Left ventricle myocardium inferior (tissue), 1 donor: ENCODE measurements at regions not wholly inside any gene's neighbourhood (a gene's known extent, or its start where the extent isn't known, plus 50 kb on each side); places are given as distances from the start of the nearest gene placed in this dataset.

Experiments used
- DNase-seq: peaks from one replicate; pipeline ENCODE4 v3.0.0-alpha.2; 2020
- H3K27ac ChIP-seq: fragments of 200-600 bp; replicated peaks from 2 replicates; pipeline ENCODE4 v1.8.0; 2021
- H3K27me3 ChIP-seq: fragments of 200-600 bp; 2 replicates; pipeline ENCODE4 v1.8.0; 2021; ENCODE audit warnings: low read depth
- H3K36me3 ChIP-seq: fragments of 200-600 bp; 2 replicates; pipeline ENCODE4 v1.8.0; 2021
- H3K4me1 ChIP-seq: fragments of 200-600 bp; 2 replicates; pipeline ENCODE4 v1.8.0; 2021
- H3K4me3 ChIP-seq: fragments of 200-600 bp; 2 replicates; pipeline ENCODE4 v1.8.0; 2021; ENCODE audit warnings: mild to moderate bottlenecking, moderate library complexity
- H3K9me3 ChIP-seq: fragments of 200-600 bp; replicated peaks from 2 replicates; pipeline ENCODE4 v1.8.0; 2021
- CTCF ChIP-seq: fragments of 200-600 bp; IDR thresholded peaks from 2 replicates; pipeline ENCODE4 v1.8.0; 2021; ENCODE audit warnings: antibody characterized with exemption, mild to moderate bottlenecking, borderline replicate concordance
- intact Hi-C: fragments of 100-400 bp; cut with micrococcal nuclease; formaldehyde crosslinking; loops from one replicate; pipeline ENCODE4 v1.11.0; 2022
- donor health status: DM: no; HTN: yes; CAD: no; lungs with severe emphysema.

GRCh38 chr3:34292605-34293300 is 494.3 kb downstream of the PDCD6IP start:
- no peaks in the 10 kb centered on the region for H3K9me3 ChIP-seq
- H3K27ac ChIP-seq: no peak overlapping the region
- H3K36me3 ChIP-seq: no peaks in the 10 kb centered on the region
- no peak for DNase-seq
- no peaks in the 10 kb centered on the region for H3K4me1 ChIP-seq
- TF ChIP-seq CTCF: no peak
- intact Hi-C loops: no loop called here
- no peaks in the 10 kb centered on the region for H3K27me3 ChIP-seq
- H3K4me3 ChIP-seq: no peak overlapping the region

- Histone ChIP-seq H3K4me1 (no peaks in the 10 kb centered on the region), H3K4me3 (no peak overlapping the region), H3K9me3 (no peaks in the 10 kb centered on the region), H3K36me3 (no peaks in the 10 kb centered on the region), H3K27me3 (no peaks in the 10 kb centered on the region), H3K27ac (no peak overlapping the region)
- intact Hi-C loops: no loop called here
- DNase-seq: no peak
- no peak for TF ChIP-seq CTCF
Observed at GRCh38 chr3:34294240-34294639, 495.8 kb downstream of the PDCD6IP start.

- Histone ChIP-seq H3K9me3 (no peaks in the 10 kb centered on the region), H3K27me3 (peaks cover 3% of the 10 kb centered on the region), H3K4me3 (no peak overlapping the region), H3K36me3 (no peaks in the 10 kb centered on the region), H3K27ac (no peak overlapping the region), H3K4me1 (no peaks in the 10 kb centered on the region)
- no peak for DNase-seq
- TF ChIP-seq CTCF: no peak
- intact Hi-C loops: no loop called here
Observed at GRCh38 chr3:34296796-34297195, 498.4 kb downstream of the PDCD6IP start.

- intact Hi-C loops: no loop called here
Observed at GRCh38 chr3:34298653-34299052, 500.2 kb downstream of the PDCD6IP start.

GRCh38 chr3:34300621-34301020 is 502.2 kb downstream of the PDCD6IP start:
- Histone ChIP-seq H3K4me3 (no peak overlapping the region), H3K9me3 (no peaks in the 10 kb centered on the region), H3K27ac (no peak overlapping the region), H3K27me3 (peaks cover 8% of the 10 kb centered on the region), H3K36me3 (no peaks in the 10 kb centered on the region), H3K4me1 (no peaks in the 10 kb centered on the region)
- DNase-seq: no peak
- TF ChIP-seq CTCF: no peak
- intact Hi-C loops: no loop called here

More at GRCh38 chr3:34298653-34299052, 500.2 kb downstream of the PDCD6IP start:
- Histone ChIP-seq H3K27ac (no peak overlapping the region), H3K4me3 (no peak overlapping the region), H3K4me1 (no peaks in the 10 kb centered on the region), H3K27me3 (peaks cover 8% of the 10 kb centered on the region), H3K36me3 (no peaks in the 10 kb centered on the region), H3K9me3 (no peaks in the 10 kb centered on the region)
- no peak for DNase-seq
- TF ChIP-seq CTCF: no peak
